GOT3 (cell line): ENCODE measurements at regions not wholly inside any gene's neighbourhood (a gene's known extent, or its start where the extent isn't known, plus 50 kb on each side); places are given as distances from the start of the nearest gene placed in this dataset.

Experiments used
- DNase-seq: peaks from one replicate; lab custom pipeline; 2025; ENCODE audit warnings: mixed read lengths; lab: John Stamatoyannopoulos, UW

- DNase-seq: no peak
Observed at GRCh38 chr7:46205478-46205877, 284.4 kb upstream of the IGFBP3 start.

DNA sequence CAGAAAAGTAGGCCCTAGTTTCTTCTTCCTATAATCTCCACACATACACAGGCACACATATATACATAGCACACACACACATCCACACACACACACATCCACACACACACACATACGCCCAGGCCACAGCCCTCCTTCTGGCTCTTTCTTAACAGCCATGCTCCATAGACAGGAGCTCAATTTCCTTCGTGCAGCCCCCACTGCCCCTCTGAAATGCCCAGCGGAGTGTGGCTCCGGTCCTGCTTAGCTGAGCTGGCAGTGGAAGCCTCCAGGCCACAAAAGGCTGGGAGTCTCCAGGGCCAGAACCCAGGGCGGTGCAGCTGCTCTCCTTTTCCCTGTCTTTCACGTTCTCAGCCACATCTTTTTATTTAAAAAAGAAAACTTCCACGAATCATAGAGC lies 282.9 kb upstream of the IGFBP3 start:
- DNase-seq: no peak

DNA sequence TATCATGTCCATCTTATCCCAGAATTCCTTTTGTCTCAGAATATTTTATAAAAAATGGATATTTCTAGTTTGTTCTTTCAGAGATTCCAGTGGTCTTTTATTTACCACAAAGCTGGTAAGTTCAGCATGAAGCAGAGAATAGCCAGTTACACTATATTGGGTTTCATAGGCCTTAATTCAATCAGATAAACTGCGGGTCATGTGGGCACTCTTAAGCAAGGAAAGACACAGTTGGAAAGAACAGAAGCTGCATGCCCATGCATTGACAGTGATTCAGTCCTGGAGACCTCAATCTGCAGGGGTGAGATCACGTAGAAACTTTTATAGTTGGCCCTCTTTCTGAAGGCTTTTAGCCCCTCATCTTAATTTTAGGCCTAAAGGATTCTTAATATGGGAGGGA lies 281.3 kb upstream of the IGFBP3 start:
- no peak for DNase-seq

- DNase-seq: no peak
Observed at GRCh38 chr7:46201961-46202360, 280.9 kb upstream of the IGFBP3 start.

GRCh38 chr7:46198701-46199100 lies 277.6 kb upstream of the IGFBP3 start:
- DNase-seq: no peak

GRCh38 chr7:46197785-46198540 lies 276.9 kb upstream of the IGFBP3 start:
- DNase-seq: no peak

- no peak for DNase-seq
Observed at GRCh38 chr7:46195934-46196333, 274.9 kb upstream of the IGFBP3 start.

DNA sequence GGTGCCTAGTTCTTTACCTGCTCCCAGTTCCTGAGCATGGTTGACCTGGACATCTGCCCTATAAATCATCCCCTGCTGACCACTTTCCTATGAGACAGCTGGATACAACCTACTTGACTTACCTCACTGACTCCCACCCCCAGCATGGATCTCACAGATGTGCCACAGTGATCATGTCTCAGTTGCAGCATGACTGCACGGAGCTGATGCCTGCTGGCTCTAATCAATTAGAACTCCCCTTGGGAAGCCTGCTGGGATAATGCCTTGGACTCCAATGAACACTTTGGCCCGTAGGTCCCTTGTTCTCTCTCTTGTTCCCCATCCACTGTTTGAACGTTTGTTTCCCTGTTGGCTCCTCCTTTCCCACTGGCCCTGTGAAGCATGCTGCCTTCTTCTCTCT lies 271.2 kb upstream of the IGFBP3 start:
- no peak for DNase-seq

DNA sequence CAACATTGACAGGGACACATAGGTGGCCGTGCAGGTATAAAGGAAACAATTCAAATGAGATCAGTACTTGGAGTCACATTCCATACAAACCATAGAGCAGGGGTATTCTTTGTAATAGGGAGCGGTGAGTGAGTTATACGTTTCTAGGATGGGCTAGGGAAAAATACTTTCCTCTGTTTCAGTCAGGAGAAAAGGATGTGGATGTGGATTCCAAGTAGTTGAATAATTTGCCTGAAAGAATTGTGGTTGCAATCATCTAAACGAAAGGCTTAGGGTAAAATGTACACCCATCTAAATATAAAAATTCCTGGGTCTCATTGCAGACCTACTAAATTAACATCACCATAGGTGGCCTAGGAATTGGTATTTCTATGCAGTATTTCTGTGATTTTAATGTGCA lies 270.7 kb upstream of the IGFBP3 start:
- DNase-seq: no peak

- no peak for DNase-seq
Observed at GRCh38 chr7:46191296-46191695, 270.2 kb upstream of the IGFBP3 start.

GRCh38 chr7:46189255-46189790 lies 268.3 kb upstream of the IGFBP3 start:
- no peak for DNase-seq

DNA sequence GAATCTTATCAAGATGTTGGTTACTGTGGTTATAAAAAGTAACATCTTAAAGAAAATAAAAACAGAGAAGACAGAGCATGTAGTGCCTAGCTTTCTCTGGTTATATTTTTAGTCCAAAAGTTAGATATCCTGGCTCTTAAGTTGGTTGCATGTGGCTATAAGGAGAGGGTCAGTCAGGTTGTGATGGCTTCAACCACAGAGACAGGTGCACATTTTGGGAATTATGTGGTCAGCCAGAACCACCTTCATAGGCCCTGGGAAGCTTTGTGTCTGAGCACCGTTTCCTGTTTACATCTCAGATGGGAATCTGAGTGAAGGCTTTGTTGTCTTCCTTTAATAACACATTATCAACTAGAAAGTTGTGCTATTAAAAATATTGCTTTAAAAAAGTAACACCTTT lies 265.1 kb upstream of the IGFBP3 start:
- DNase-seq: no peak

DNA sequence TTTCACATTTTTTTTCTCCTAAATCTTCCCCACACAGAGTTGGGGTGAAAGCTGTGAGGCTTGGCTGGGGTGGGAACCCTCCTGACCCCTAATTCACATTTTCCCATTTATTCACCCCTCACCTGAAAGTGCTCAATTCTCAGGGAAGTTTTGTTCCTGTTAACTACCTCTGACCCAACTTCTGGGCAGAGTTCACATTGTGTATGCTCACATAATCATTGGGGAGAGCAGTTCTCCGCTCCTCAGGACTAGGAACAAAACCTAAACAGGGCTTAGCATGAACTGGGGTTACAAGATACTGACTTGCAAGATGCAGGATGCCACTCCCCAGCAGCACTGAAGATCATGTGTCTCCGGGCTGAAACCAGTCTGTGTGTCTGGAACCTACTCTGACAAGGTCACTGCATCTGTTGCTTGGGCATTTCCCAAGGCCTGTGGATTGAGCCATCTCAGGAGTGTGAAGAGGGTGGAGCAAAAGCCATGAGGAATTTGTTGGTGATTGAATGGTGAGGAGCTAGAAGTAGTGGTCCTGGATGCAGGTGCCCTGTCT lies 258.1 kb upstream of the IGFBP3 start:
- no peak for DNase-seq

DNA sequence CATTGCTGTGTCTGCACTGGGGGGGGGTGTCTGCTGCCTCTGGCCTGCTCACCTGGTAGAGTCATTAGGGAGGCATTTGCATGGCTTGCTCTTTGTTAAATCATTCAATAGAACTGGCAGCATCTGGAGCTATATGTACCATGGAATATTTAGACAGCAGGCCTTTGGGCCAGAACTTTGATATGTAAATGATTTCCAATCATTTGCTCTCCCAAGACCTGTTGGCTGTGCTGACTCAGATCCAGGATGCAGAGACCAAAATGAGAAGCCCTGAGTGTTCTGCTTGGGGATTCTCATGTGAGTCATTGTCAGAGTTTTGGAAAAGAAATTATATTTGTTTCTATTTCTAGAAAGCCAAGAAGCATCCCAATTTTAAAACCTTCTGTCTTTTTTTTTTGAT lies 257.6 kb upstream of the IGFBP3 start:
- DNase-seq: no peak

GRCh38 chr7:46177821-46178220 lies 256.7 kb upstream of the IGFBP3 start:
- DNase-seq: no peak

- no peak for DNase-seq
Observed at GRCh38 chr7:46175221-46175620, 254.1 kb upstream of the IGFBP3 start.

DNA sequence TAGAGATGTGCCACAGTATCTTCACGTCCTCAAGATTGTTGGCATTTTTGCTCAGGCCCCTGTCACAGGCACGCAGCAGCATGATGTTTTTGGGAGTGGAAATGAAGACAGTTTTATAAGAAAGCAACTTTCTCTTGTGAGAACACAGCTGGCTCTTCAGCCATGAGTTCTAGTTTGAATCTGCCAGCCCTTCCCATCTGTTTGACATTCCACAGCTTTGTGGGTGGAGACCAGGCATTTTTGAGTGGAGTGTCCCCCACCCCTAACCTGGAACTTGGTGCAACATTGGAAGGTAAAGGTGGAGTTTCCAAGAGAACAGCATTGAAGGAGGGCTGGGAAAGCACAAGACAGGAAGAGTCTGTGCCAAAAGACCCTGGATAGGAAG lies 253.1 kb upstream of the IGFBP3 start:
- no peak for DNase-seq

- no peak for DNase-seq
Observed at GRCh38 chr7:46173476-46174195, 252.6 kb upstream of the IGFBP3 start.

GRCh38 chr7:46170792-46171191 lies 249.7 kb upstream of the IGFBP3 start:
- no peak for DNase-seq

- DNase-seq: no peak
Observed at GRCh38 chr7:46170021-46170420, 248.9 kb upstream of the IGFBP3 start.

DNA sequence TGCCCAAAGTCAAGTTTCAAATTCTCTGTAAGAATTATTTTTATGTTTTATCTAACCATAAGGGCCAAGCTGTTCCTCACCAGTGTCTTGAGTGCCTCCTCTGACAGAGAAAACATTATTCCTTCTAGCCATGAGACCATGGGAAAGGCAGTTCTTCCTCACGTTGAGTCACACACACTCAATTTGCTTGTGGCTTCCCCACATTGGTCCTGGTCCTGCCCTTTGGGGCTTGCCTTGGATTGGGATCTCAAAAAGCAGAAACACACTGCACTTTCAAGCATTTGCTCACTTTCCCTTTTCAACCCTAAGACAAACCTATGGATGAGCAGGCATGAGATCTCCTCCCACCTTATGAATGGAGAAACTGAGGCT lies 248.3 kb upstream of the IGFBP3 start:
- DNase-seq: no peak

GRCh38 chr7:46168671-46169383 lies 247.8 kb upstream of the IGFBP3 start:
- DNase-seq: no peak

GRCh38 chr7:46168231-46168630 lies 247.2 kb upstream of the IGFBP3 start:
- no peak for DNase-seq
